ENCODE measurements at regions not wholly inside any gene's neighbourhood (a gene's known extent, or its start where the extent isn't known, plus 50 kb on each side); places are given as distances from the start of the nearest gene placed in this dataset.

GRCh38 chr16:9680019-9680655 lies 502.1 kb downstream of the GRIN2A start:
- TF ChIP-seq MYC (IDR thresholded peaks at IDR 0.05; ENCODE audit: low read depth, low read length): no peak
- TF ChIP-seq, protein P1, sequence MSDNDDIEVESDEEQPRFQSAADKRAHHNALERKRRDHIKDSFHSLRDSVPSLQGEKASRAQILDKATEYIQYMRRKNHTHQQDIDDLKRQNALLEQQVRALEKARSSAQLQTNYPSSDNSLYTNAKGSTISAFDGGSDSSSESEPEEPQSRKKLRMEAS (IDR thresholded peaks at IDR 0.05; ENCODE audit: insufficient read depth, insufficient read length): no peak
- no peak for TF ChIP-seq CTCF (IDR thresholded peaks at IDR 0.05; ENCODE audit: extremely low read depth in 1 of 2, insufficient read depth in 1 of 2, low read depth in 1 of 2, low read length in 2 of 2)
